GM12873 (cell line): ENCODE measurements at regions not wholly inside any gene's neighbourhood (a gene's known extent, or its start where the extent isn't known, plus 50 kb on each side); places are given as distances from the start of the nearest gene placed in this dataset.

Source experiments
- CTCF ChIP-seq: IDR thresholded peaks from 2 replicates; pipeline ENCODE4 v1.5.1; 2012; ENCODE audit warnings: low read depth, mild to moderate bottlenecking, moderate library complexity, low read length, control low read depth; ENCODE audit not compliant: insufficient read depth; ENCODE audit errors: missing control alignments

- TF ChIP-seq CTCF, result no peak
Measured at GRCh38 chr1:9472386-9473031, 66.8 kb upstream of the SLC25A33 start.

- no peak for TF ChIP-seq CTCF
Measured at GRCh38 chr1:9473032-9473807, 66.0 kb upstream of the SLC25A33 start.

- TF ChIP-seq CTCF, result no peak
Measured at GRCh38 chr1:9475061-9475627, 64.1 kb upstream of the SLC25A33 start.

GRCh38 chr1:9476790-9477463 lies 62.3 kb upstream of the SLC25A33 start:
- no peak for TF ChIP-seq CTCF

GRCh38 chr1:9477535-9477934 lies 61.7 kb upstream of the SLC25A33 start:
- no peak for TF ChIP-seq CTCF

- no peak for TF ChIP-seq CTCF
Measured at GRCh38 chr1:9478021-9478420, 61.2 kb upstream of the SLC25A33 start.

GRCh38 chr1:9481048-9481447 lies 58.2 kb upstream of the SLC25A33 start:
- TF ChIP-seq CTCF, result no peak
